H1 (cell line): ENCODE measurements at regions not wholly inside any gene's neighbourhood (a gene's known extent, or its start where the extent isn't known, plus 50 kb on each side); places are given as distances from the start of the nearest gene placed in this dataset.

Source experiments
- CHD7 ChIP-seq: fragments of 300-600 bp; sonication (generic); IDR thresholded peaks from 2 replicates; pipeline ENCODE4 v1.7.1; 2012; ENCODE audit warnings: low read length, moderate library complexity, mild to moderate bottlenecking, inconsistent platforms; ENCODE audit not compliant: insufficient replicate concordance
- KDM4A ChIP-seq: IDR thresholded peaks from one replicate; pipeline ENCODE4 v1.7.1; 2012; ENCODE audit warnings: low read depth, mild to moderate bottlenecking, moderate library complexity, low read length, inconsistent platforms; ENCODE audit not compliant: severe bottlenecking
- NANOG ChIP-seq: IDR thresholded peaks from 2 replicates; pipeline ENCODE4 v1.6.1; 2011; ENCODE audit warnings: low read length, low read depth, mild to moderate bottlenecking, inconsistent platforms; ENCODE audit not compliant: insufficient read depth, poor library complexity, severe bottlenecking
- RFX5 ChIP-seq: IDR thresholded peaks from 2 replicates; pipeline ENCODE4 v1.6.1; 2011; ENCODE audit warnings: low read depth, low read length, improper control_type of control experiment, borderline replicate concordance
- YY1 ChIP-seq: IDR thresholded peaks from 2 replicates; pipeline ENCODE4 v1.6.1; 2011; ENCODE audit warnings: low read depth, mild to moderate bottlenecking, low read length

- no peak for TF ChIP-seq CHD7
- TF ChIP-seq KDM4A, result no peak
- TF ChIP-seq NANOG, result no peak
- no peak for TF ChIP-seq RFX5
- no peak for TF ChIP-seq YY1
- TF ChIP-seq, all 59 proteins: peak for 0
These were observed 103.4 kb upstream of the STMND1 start (continued) for GRCh38 chr6:16998461-16998860.
